Endothelial cell of umbilical vein (primary cell): ENCODE measurements at regions not wholly inside any gene's neighbourhood (a gene's known extent, or its start where the extent isn't known, plus 50 kb on each side); places are given as distances from the start of the nearest gene placed in this dataset.

Experiments used
- BruUV-seq: library from RNA; stranded (reverse); fragments of 400-500 nt; replicated peaks from 2 replicates; lab custom pipeline; 2021; lab: Mats Ljungman, UMichigan
- CTCF ChIA-PET: fragments of 300-600, 350-600 bp; sonication (Branson Sonifier 250); formaldehyde crosslinking; loops from one replicate; lab custom pipeline; 2021; ENCODE audit warnings: antibody characterized with exemption, inconsistent platforms; lab: Charles Lee
- POLR2A ChIA-PET: fragments of 300-600, 350-600 bp; sonication (Branson Sonifier 250); formaldehyde crosslinking; loops from one replicate; lab custom pipeline; 2021; ENCODE audit warnings: antibody characterized with exemption, inconsistent platforms; lab: Charles Lee
- DNase-seq: peaks from one replicate; pipeline ENCODE4 v3.0.0-alpha.2; 2011; ENCODE audit warnings: low read depth, low spot score
- FAIRE-seq: peaks from 2 replicates; lab custom pipeline; 2011; peaks lifted over from hg19 to GRCh38; lab: Jason Lieb, UNC
- H2AFZ ChIP-seq: 2 replicates; pipeline ENCODE4 v1.6.0; 2012; ENCODE audit warnings: low read depth, low read length, control low read depth, inconsistent platforms
- H3K27ac ChIP-seq: 2 replicates; pipeline ENCODE4 v1.5.1; 2011; ENCODE audit warnings: low read depth, mild to moderate bottlenecking, control low read depth, low read length, moderate library complexity; ENCODE audit not compliant: insufficient read depth
- H3K27me3 ChIP-seq, 2 experiments: 2 replicates each; pipeline versions ENCODE4 v1.6.0 to v1.6.1; 2011; ENCODE audit warnings: low read length in 2 of 2, mixed read lengths in 1 of 2; ENCODE audit not compliant: control insufficient read depth in 2 of 2, insufficient read depth in 2 of 2
- H3K36me3 ChIP-seq, 2 experiments: 2 replicates in 1 of 2; 3 replicates in 1 of 2; pipeline ENCODE4 v1.5.1; 2011; ENCODE audit warnings: low read length in 2 of 2, mild to moderate bottlenecking in 1 of 2, moderate library complexity in 1 of 2; ENCODE audit not compliant: control insufficient read depth in 2 of 2, insufficient read depth in 2 of 2; ENCODE audit errors: extremely low read depth in 1 of 2
- H3K4me1 ChIP-seq: 3 replicates; pipeline ENCODE4 v1.5.1; 2011; ENCODE audit warnings: mild to moderate bottlenecking, low read length; ENCODE audit not compliant: control insufficient read depth, insufficient read depth; ENCODE audit errors: extremely low read depth
- H3K4me2 ChIP-seq: 2 replicates; pipeline ENCODE4 v1.6.1; 2011; ENCODE audit warnings: low read length, control low read depth, mixed read lengths; ENCODE audit not compliant: insufficient read depth
- H3K4me3 ChIP-seq, 3 experiments: fragments of 200-600 bp in 1 of 3; sonication (generic), shearing (Covaris generic) in 1 of 3; replicated peaks in 1 of 3; 2 replicates each; pipeline ENCODE4 v1.5.1; 2011 to 2016; ENCODE audit warnings: control low read depth in 3 of 3, low read length in 3 of 3, mild to moderate bottlenecking in 2 of 3, inconsistent platforms in 1 of 3, low read depth in 1 of 3, moderate library complexity in 1 of 3; ENCODE audit not compliant: insufficient read depth in 1 of 3
- H3K79me2 ChIP-seq: 2 replicates; pipeline ENCODE4 v1.6.0; 2012; ENCODE audit warnings: low read length, inconsistent platforms; ENCODE audit not compliant: control insufficient read depth, insufficient read depth
- H3K9ac ChIP-seq: replicated peaks from 2 replicates; pipeline ENCODE3; 2011; ENCODE audit warnings: low read length, control low read depth; ENCODE audit not compliant: insufficient read depth; ENCODE audit errors: extremely low read depth
- H3K9me1 ChIP-seq: replicated peaks from 3 replicates; pipeline ENCODE4 v1.6.0; 2011; ENCODE audit warnings: mild to moderate bottlenecking, low read length; ENCODE audit not compliant: control insufficient read depth, insufficient read depth; ENCODE audit errors: extremely low read depth
- H3K9me3 ChIP-seq: replicated peaks from 2 replicates; pipeline ENCODE4 v1.5.1; 2012; ENCODE audit warnings: low read length, inconsistent platforms; ENCODE audit not compliant: control insufficient read depth, insufficient read depth
- H4K20me1 ChIP-seq: replicated peaks from 2 replicates; pipeline ENCODE3; 2011; ENCODE audit warnings: mild to moderate bottlenecking, low read length; ENCODE audit not compliant: control insufficient read depth, insufficient read depth; ENCODE audit errors: extremely low read depth
- EZH2 ChIP-seq: IDR thresholded peaks from 2 replicates; pipeline ENCODE4 v1.6.1; 2012; ENCODE audit warnings: borderline replicate concordance, low read depth, mild to moderate bottlenecking, moderate library complexity, low read length, inconsistent platforms; ENCODE audit not compliant: severe bottlenecking
- FOS ChIP-seq: IDR thresholded peaks from 2 replicates; pipeline ENCODE4 v1.6.1; 2011; ENCODE audit warnings: mild to moderate bottlenecking, low read length, moderate library complexity, borderline replicate concordance; ENCODE audit not compliant: insufficient read depth
- GATA2 ChIP-seq: IDR thresholded peaks from 2 replicates; pipeline ENCODE4 v1.7.0; 2011; ENCODE audit warnings: low read depth, mild to moderate bottlenecking, moderate library complexity, mixed read lengths, low read length; ENCODE audit not compliant: insufficient read length, insufficient read depth
- JUN ChIP-seq: IDR thresholded peaks from 2 replicates; pipeline ENCODE4 v1.6.1; 2011; ENCODE audit warnings: borderline replicate concordance, low read depth; ENCODE audit not compliant: insufficient read length, insufficient read depth
- MAX ChIP-seq: IDR thresholded peaks from 2 replicates; pipeline ENCODE4 v1.6.1; 2011; ENCODE audit not compliant: insufficient read depth, insufficient read length
- MYC ChIP-seq: IDR thresholded peaks from one replicate; pipeline ENCODE4 v1.6.1; 2011; ENCODE audit warnings: mild to moderate bottlenecking, low read depth, low read length
- POLR2A ChIP-seq: IDR thresholded peaks from 2 replicates; pipeline ENCODE4 v1.6.1; 2012; ENCODE audit warnings: low read depth, mild to moderate bottlenecking, control low read depth, low read length
- POLR2AphosphoS5 ChIP-seq: IDR thresholded peaks from 2 replicates; pipeline ENCODE4 v1.6.1; 2012; ENCODE audit warnings: low read depth, mild to moderate bottlenecking, control low read depth, low read length, moderate library complexity; ENCODE audit not compliant: insufficient read depth
- dilution Hi-C: fragments of 300-500 bp; cut with MboI; formaldehyde crosslinking; loops from one replicate; pipeline ENCODE4 v1.15.0; 2019; ENCODE audit warnings: low sequenced_read_pairs; ENCODE audit not compliant: extremely low pct_ligation_motif_present
- intact Hi-C: fragments of 100-400 bp; cut with micrococcal nuclease; formaldehyde crosslinking; loops from one replicate; pipeline ENCODE4 v1.10.0; 2022
- TF ChIP-seq, protein P1 (sequence below), 2 donors: IDR thresholded peaks; 1 replicate in 1 of 2; 2 replicates in 1 of 2; pipeline ENCODE4 v1.5.1; 2011; ENCODE audit warnings: low read length in 2 of 2, mild to moderate bottlenecking in 2 of 2, moderate library complexity in 2 of 2, control low read depth in 1 of 2, inconsistent platforms in 1 of 2, low read depth in 1 of 2; ENCODE audit not compliant: insufficient read depth in 1 of 2; ENCODE audit errors: extremely low read depth in 1 of 2

GRCh38 chr3:162647321-162647720 lies 1150.7 kb downstream of the OTOL1 start:
- BruUV-seq = no TSS peak
- no peak overlapping the region for H3K4me3 ChIP-seq
- no peaks in the 10 kb centered on the region for H3K36me3 ChIP-seq
- H4K20me1 ChIP-seq = no peaks in the 10 kb centered on the region
- DNase-seq (no peak), FAIRE-seq (no peak)
- H3K9me3 ChIP-seq = no peaks in the 10 kb centered on the region
- intact Hi-C loops (no loop called here), dilution Hi-C loops (no loop called here)
- ChIA-PET POLR2A (no interaction called here), CTCF (no interaction called here)
- no peak overlapping the region for H3K27ac ChIP-seq
- H3K9me1 ChIP-seq = no peaks in the 10 kb centered on the region
- no peaks in the 10 kb centered on the region for H3K4me1 ChIP-seq
- TF ChIP-seq, protein P1, sequence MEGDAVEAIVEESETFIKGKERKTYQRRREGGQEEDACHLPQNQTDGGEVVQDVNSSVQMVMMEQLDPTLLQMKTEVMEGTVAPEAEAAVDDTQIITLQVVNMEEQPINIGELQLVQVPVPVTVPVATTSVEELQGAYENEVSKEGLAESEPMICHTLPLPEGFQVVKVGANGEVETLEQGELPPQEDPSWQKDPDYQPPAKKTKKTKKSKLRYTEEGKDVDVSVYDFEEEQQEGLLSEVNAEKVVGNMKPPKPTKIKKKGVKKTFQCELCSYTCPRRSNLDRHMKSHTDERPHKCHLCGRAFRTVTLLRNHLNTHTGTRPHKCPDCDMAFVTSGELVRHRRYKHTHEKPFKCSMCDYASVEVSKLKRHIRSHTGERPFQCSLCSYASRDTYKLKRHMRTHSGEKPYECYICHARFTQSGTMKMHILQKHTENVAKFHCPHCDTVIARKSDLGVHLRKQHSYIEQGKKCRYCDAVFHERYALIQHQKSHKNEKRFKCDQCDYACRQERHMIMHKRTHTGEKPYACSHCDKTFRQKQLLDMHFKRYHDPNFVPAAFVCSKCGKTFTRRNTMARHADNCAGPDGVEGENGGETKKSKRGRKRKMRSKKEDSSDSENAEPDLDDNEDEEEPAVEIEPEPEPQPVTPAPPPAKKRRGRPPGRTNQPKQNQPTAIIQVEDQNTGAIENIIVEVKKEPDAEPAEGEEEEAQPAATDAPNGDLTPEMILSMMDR (IDR thresholded peaks at IDR 0.05; ENCODE audit: extremely low read depth in 1 of 2, insufficient read depth in 1 of 2, low read depth in 1 of 2, low read length in 2 of 2) = no peak
- TF ChIP-seq MAX = no peak
- no peak for TF ChIP-seq EZH2
- TF ChIP-seq POLR2AphosphoS5 = no peak
- TF ChIP-seq MYC = no peak
- TF ChIP-seq POLR2A = no peak
- no peak for TF ChIP-seq FOS
- TF ChIP-seq GATA2 = no peak
- no peak for TF ChIP-seq JUN
- no peak overlapping the region for H2AFZ ChIP-seq
- no peaks in the 10 kb centered on the region for H3K27me3 ChIP-seq
- H3K79me2 ChIP-seq = no peaks in the 10 kb centered on the region
- H3K4me2 ChIP-seq = no peak overlapping the region
- H3K9ac ChIP-seq = no peak overlapping the region
